PFSK-1 (cell line): ENCODE measurements at regions not wholly inside any gene's neighbourhood (a gene's known extent, or its start where the extent isn't known, plus 50 kb on each side); places are given as distances from the start of the nearest gene placed in this dataset.

ENCODE experiments used
- FOXP2 ChIP-seq: optimal IDR thresholded peaks from 2 replicates; pipeline ENCODE3; 2011; ENCODE audit warnings: borderline replicate concordance, control low read depth, inconsistent platforms; ENCODE audit not compliant: insufficient read depth; ENCODE audit errors: extremely low read length, extremely low read depth
- POLR2AphosphoS5 ChIP-seq: IDR thresholded peaks from 2 replicates; pipeline ENCODE4 v1.6.1; 2012; ENCODE audit warnings: low read depth, mild to moderate bottlenecking, control low read depth, low read length, moderate library complexity
- REST ChIP-seq, 2 experiments: IDR thresholded peaks; 2 replicates each; pipeline versions ENCODE4 v1.6.1 to v1.8.0; 2011 to 2012; ENCODE audit warnings: low read depth in 2 of 2, low read length in 2 of 2, control low read depth in 1 of 2, inconsistent platforms in 1 of 2, mild to moderate bottlenecking in 1 of 2, moderate library complexity in 1 of 2; ENCODE audit not compliant: insufficient read depth in 1 of 2
- SIN3A ChIP-seq: IDR thresholded peaks from 2 replicates; pipeline ENCODE4 v1.6.1; 2012; ENCODE audit warnings: mild to moderate bottlenecking, low read length, moderate library complexity, borderline replicate concordance; ENCODE audit not compliant: insufficient read depth
- TAF1 ChIP-seq: IDR thresholded peaks from 2 replicates; pipeline ENCODE4 v1.6.1; 2012; ENCODE audit warnings: low read length, control low read depth, borderline replicate concordance; ENCODE audit not compliant: insufficient read depth

DNA sequence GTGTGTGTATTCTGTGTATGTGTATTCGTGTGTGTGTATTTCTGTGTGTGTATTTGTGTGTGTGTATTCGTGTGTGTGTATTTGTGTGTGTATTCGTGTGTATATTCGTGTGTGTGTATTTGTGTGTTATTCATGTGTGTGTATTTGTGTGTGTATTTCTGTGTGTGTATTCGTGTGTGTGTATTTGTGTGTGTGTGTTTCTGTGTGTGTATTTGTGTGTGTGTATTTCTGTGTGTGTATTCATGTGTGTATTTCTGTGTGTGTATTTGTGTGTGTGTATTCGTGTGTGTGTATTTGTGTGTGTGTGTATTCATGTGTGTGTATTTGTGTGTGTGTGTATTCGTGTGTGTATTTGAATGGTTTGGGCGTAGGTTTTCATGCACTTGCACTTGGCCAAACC lies 405.4 kb downstream of the SOX2 start:
- TF ChIP-seq FOXP2 = no peak
- TF ChIP-seq TAF1 = no peak
- no peak for TF ChIP-seq SIN3A
- no peak for TF ChIP-seq POLR2AphosphoS5
- TF ChIP-seq REST (IDR thresholded peaks at IDR 0.05; ENCODE audit: insufficient read depth in 1 of 2, low read depth in 2 of 2, low read length in 2 of 2) = no peak

DNA sequence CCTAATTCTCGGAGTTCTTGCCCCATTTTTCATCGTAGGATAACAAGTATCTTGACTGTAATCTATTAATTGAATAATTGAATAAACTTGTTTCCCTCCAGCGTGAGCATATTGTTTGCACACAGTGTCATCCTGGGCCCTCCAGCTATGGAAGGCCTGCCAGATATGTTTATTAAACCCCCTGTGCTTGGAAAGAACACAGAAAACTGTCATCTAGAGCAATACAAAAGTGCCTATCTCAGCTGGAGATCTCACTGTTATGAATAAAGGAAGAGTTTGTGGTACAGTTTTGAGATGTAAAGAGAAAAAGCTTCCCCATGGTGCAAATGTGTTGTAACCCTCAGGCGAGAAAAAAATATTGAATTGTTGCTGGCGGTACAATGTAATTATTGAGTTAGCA lies 405.9 kb downstream of the SOX2 start:
- TF ChIP-seq SIN3A = no peak
- TF ChIP-seq TAF1 = no peak
- TF ChIP-seq REST (IDR thresholded peaks at IDR 0.05; ENCODE audit: insufficient read depth in 1 of 2, low read depth in 2 of 2, low read length in 2 of 2) = no peak
- TF ChIP-seq FOXP2 = no peak
- TF ChIP-seq POLR2AphosphoS5 = no peak

DNA sequence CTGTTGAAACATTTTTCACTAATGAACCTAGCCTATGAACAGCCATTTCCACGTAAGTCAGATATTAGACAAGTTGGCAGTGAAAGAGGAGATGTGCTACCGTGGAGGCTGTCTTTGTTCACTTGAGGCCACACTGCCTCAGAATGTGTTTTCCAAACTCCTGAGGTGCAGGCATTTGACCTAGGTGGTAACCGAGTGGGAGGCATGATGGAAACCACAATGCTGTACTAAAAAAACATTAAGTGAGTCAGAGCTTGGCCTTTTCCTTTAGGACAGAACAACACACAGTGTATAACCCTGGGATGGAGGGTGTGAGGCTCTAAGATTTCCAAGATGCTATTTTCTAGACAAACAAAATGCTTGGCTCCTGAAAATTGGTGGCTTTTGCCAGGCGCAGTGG lies 406.3 kb downstream of the SOX2 start:
- TF ChIP-seq SIN3A = no peak
- TF ChIP-seq FOXP2 = no peak
- TF ChIP-seq REST (IDR thresholded peaks at IDR 0.05; ENCODE audit: insufficient read depth in 1 of 2, low read depth in 2 of 2, low read length in 2 of 2) = no peak
- no peak for TF ChIP-seq TAF1
- TF ChIP-seq POLR2AphosphoS5 = no peak

GRCh38 chr3:182121401-182121800 lies 409.7 kb downstream of the SOX2 start:
- TF ChIP-seq FOXP2 (no peak), TAF1 (no peak), SIN3A (no peak), REST (IDR thresholded peaks at IDR 0.05; ENCODE audit: insufficient read depth in 1 of 2, low read depth in 2 of 2, low read length in 2 of 2) (no peak), POLR2AphosphoS5 (no peak)

GRCh38 chr3:182122779-182123178 lies 411.1 kb downstream of the SOX2 start:
- TF ChIP-seq REST (IDR thresholded peaks at IDR 0.05; ENCODE audit: insufficient read depth in 1 of 2, low read depth in 2 of 2, low read length in 2 of 2) = no peak
- TF ChIP-seq POLR2AphosphoS5 = no peak
- no peak for TF ChIP-seq FOXP2
- TF ChIP-seq SIN3A = no peak
- no peak for TF ChIP-seq TAF1
